Uterus (tissue), 3 donors: ENCODE measurements at regions not wholly inside any gene's neighbourhood (a gene's known extent, or its start where the extent isn't known, plus 50 kb on each side); places are given as distances from the start of the nearest gene placed in this dataset.

Experiments
- DNase-seq, 2 donors: peaks; one replicate each; pipeline ENCODE4 v3.0.0-alpha.2; 2019 to 2020
- H3K27ac ChIP-seq, 2 donors: fragments of 200-600 bp; sonication (generic); 1 replicate in 1 of 2; 2 replicates in 1 of 2; pipeline ENCODE4 v1.5.1; 2016 to 2018
- H3K27me3 ChIP-seq, 2 donors: fragments of 200-600 bp; sonication (generic); one replicate each; pipeline ENCODE4 v1.5.1; 2018 to 2019; ENCODE audit warnings: control low read depth in 1 of 2
- H3K36me3 ChIP-seq, 2 donors: fragments of 200-600 bp; sonication (generic); one replicate each; pipeline ENCODE4 v1.5.1; 2019; ENCODE audit warnings: control low read depth in 1 of 2
- H3K4me1 ChIP-seq, 2 donors: fragments of 200-600 bp; sonication (generic); one replicate each; pipeline ENCODE4 v1.5.1; 2018 to 2019; ENCODE audit warnings: control low read depth in 1 of 2
- H3K4me3 ChIP-seq, 2 donors: fragments of 200-600 bp; sonication (generic); 1 replicate in 1 of 2; 2 replicates in 1 of 2; pipeline ENCODE4 v1.5.1; 2018 to 2019; ENCODE audit warnings: mild to moderate bottlenecking in 1 of 2
- H3K9me3 ChIP-seq, 2 donors: fragments of 200-600 bp; sonication (generic); one replicate each; pipeline ENCODE4 v1.5.1; 2019; ENCODE audit warnings: control low read depth in 1 of 2
- POLR2A ChIP-seq, 2 donors: fragments of 450-650 bp; IDR thresholded peaks; one replicate each; pipeline ENCODE4 v1.6.1; 2016; ENCODE audit warnings: antibody characterized with exemption in 2 of 2, mild to moderate bottlenecking in 1 of 2, moderate library complexity in 1 of 2
- intact Hi-C: fragments of 100-400 bp; cut with DNase I; formaldehyde crosslinking; loops from one replicate; pipeline ENCODE4 v1.15.1; 2023; ENCODE audit warnings: low total_unique reads
- TF ChIP-seq, protein P1 (sequence below), 4 experiments: fragments of 200-600 bp in 2 of 4; fragments of 450-650 bp in 2 of 4; sonication (generic) in 2 of 4; IDR thresholded peaks; one replicate each; pipeline ENCODE4 v1.5.1; 2016 to 2019; ENCODE audit warnings: antibody characterized with exemption in 4 of 4, mild to moderate bottlenecking in 2 of 4, moderate library complexity in 1 of 4
- donor health status: DM: yes; HTN: yes; CAD: no.

DNA sequence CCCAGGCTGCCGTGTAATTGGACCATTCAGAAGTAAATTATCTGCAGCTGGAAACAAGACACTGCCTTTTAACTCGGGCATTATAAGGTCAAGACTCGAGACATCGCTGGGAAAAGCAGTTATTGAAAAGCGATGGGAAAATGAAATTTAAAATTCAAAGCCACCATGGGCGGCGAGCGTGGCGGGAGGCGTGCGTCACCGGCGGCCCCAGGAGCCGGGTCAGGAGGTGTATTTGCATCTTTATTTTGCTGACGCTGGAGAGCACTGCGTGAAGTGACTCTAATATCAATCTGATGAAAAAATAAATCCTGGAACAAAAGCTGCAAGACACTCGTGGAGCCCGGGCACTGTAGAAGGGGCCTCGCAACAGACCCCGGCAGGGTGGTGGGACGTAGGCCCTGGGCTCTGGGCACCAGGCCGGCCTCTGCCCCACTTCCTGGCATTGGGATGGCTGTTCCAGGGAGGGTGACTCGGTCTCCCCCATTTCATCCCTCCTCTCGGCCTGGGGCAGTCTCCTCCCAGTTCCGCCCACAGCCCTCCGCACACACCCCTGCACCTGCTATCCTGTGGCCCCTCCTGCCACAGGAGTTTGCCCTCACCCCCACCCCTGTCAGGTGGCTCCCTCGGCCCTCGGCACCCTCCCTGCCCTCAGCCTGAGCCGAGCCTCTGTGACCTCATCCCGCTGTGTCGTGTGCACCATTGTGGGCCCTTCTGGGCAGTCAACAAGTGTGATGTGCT lies 196.2 kb downstream of the KIF26A start:
- H3K9me3 ChIP-seq, result peaks cover 0 to 3% of the 10 kb centered on the region in 2 donors
- no peak for TF ChIP-seq POLR2A (IDR thresholded peaks at IDR 0.05)
- TF ChIP-seq, protein P1, sequence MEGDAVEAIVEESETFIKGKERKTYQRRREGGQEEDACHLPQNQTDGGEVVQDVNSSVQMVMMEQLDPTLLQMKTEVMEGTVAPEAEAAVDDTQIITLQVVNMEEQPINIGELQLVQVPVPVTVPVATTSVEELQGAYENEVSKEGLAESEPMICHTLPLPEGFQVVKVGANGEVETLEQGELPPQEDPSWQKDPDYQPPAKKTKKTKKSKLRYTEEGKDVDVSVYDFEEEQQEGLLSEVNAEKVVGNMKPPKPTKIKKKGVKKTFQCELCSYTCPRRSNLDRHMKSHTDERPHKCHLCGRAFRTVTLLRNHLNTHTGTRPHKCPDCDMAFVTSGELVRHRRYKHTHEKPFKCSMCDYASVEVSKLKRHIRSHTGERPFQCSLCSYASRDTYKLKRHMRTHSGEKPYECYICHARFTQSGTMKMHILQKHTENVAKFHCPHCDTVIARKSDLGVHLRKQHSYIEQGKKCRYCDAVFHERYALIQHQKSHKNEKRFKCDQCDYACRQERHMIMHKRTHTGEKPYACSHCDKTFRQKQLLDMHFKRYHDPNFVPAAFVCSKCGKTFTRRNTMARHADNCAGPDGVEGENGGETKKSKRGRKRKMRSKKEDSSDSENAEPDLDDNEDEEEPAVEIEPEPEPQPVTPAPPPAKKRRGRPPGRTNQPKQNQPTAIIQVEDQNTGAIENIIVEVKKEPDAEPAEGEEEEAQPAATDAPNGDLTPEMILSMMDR (IDR thresholded peaks at IDR 0.05), result no peak
- no peaks in the 10 kb centered on the region for H3K27me3 ChIP-seq
- no peak for DNase-seq
- no peak overlapping the region for H3K4me3 ChIP-seq
- intact Hi-C loops, result no loop called here
- no peaks in the 10 kb centered on the region for H3K4me1 ChIP-seq
- no peaks in the 10 kb centered on the region for H3K36me3 ChIP-seq
- no peak overlapping the region for H3K27ac ChIP-seq

DNA sequence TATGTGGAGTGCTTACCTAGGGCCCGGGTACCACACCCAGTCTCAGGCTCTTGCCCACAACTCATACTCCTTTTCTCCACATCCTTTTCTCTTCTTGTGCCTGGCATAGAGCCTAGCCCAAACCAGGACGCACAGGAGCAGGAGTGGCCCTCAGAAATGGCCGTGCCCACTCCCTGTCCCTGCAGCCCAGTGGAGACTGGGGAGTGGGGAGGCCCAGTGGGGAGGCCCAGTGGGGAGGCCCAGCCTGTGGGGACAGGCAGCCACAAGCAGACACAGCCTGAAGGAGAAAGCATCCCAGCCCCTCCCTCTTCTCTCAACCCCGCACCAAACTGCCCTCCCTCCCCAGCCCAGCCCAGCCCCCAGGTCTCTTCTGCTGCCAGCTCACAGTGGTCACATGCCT lies 196.8 kb downstream of the KIF26A start:
- Histone ChIP-seq H3K4me1 (no peaks in the 10 kb centered on the region), H3K27me3 (no peaks in the 10 kb centered on the region), H3K9me3 (no peaks in the 10 kb centered on the region), H3K36me3 (no peaks in the 10 kb centered on the region), H3K27ac (no peak overlapping the region), H3K4me3 (no peak overlapping the region)
- no peak for DNase-seq
- TF ChIP-seq, protein P1 (IDR thresholded peaks at IDR 0.05), result no peak
- TF ChIP-seq POLR2A (IDR thresholded peaks at IDR 0.05), result no peak
- intact Hi-C loops, result no loop called here

DNA sequence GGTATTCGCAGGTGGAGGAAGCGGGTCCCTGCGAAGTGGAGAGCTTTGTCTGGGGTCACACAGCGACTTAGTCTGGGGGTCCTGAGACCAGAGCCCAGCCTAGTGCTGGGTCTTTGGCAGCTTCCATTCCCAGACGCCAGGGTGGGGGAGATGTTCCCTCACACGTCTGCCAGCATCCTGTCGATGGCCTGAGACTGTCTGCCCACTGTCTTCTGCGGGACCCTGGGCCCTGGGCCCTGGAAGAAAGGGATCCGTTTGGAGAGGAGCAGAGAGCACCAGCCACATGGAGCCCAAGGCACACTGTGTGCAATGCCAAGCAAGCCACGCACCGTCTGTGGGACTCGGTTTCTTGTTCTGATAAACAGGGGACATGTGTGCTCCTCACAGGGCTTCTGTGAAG lies 197.2 kb downstream of the KIF26A start:
- no peaks in the 10 kb centered on the region for H3K4me1 ChIP-seq
- intact Hi-C loops, result no loop called here
- H3K9me3 ChIP-seq, result no peaks in the 10 kb centered on the region
- H3K36me3 ChIP-seq, result no peaks in the 10 kb centered on the region
- no peaks in the 10 kb centered on the region for H3K27me3 ChIP-seq
- TF ChIP-seq, protein P1 (IDR thresholded peaks at IDR 0.05), result no peak
- no peak for TF ChIP-seq POLR2A (IDR thresholded peaks at IDR 0.05)
- no peak for DNase-seq
- H3K4me3 ChIP-seq, result no peak overlapping the region
- H3K27ac ChIP-seq, result no peak overlapping the region

DNA sequence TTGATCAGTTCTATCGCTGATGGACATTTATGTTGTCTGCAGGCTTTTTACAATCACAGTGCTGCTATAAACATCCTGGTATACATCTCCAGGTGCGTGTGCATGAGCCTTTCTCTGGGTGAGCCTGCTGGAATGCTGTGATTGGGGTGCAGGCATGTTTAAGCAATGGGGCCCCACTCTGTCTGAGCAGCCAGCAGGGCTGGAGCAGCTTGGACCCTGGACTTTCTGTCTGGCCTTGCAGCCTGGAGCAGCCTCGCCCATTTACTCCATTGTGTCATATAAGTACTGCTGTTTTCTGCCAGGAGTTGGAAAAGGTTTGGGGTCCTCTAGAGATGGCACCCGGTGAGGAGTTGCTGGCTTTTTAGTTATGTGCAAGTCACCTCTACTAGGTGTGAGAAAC lies 199.0 kb downstream of the KIF26A start:
- intact Hi-C loops, result no loop called here

DNA sequence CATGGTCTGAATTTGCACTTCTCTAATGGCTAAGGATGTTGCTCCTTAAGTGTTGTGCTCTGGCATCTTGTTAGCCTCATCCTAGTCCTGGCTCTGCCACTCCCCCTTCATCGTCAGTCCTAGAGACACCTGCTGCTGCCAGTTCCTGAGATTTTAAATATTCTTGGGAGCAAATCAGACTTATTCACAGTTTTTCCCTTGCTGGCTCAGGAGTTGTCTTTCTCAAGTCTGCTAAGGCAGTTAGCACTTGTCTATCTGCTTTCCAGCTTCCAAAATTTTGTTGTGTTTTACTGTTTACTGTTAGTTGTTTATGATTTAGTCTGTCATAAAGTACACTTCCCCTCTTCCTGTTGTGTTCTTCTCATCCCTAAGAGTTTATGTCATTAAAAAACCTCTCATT lies 201.0 kb downstream of the KIF26A start:
- Histone ChIP-seq H3K36me3 (no peaks in the 10 kb centered on the region), H3K4me1 (no peaks in the 10 kb centered on the region), H3K27me3 (no peaks in the 10 kb centered on the region), H3K27ac (no peak overlapping the region), H3K4me3 (no peak overlapping the region), H3K9me3 (no peaks in the 10 kb centered on the region)
- TF ChIP-seq, protein P1 (IDR thresholded peaks at IDR 0.05), result no peak
- no peak for TF ChIP-seq POLR2A (IDR thresholded peaks at IDR 0.05)
- intact Hi-C loops, result no loop called here
- DNase-seq, result no peak

More for the DNA sequence above, 199.0 kb downstream of the KIF26A start:
- no peaks in the 10 kb centered on the region for H3K36me3 ChIP-seq
- no peak overlapping the region for H3K27ac ChIP-seq
- no peaks in the 10 kb centered on the region for H3K27me3 ChIP-seq
- no peaks in the 10 kb centered on the region for H3K9me3 ChIP-seq
- H3K4me1 ChIP-seq, result no peaks in the 10 kb centered on the region
- no peak overlapping the region for H3K4me3 ChIP-seq
- no peak for DNase-seq
- TF ChIP-seq, protein P1 (IDR thresholded peaks at IDR 0.05), result no peak
- no peak for TF ChIP-seq POLR2A (IDR thresholded peaks at IDR 0.05)
